Nephron (organoid): ENCODE measurements at regions not wholly inside any gene's neighbourhood (a gene's known extent, or its start where the extent isn't known, plus 50 kb on each side); places are given as distances from the start of the nearest gene placed in this dataset.

Experiments
- H3K27ac Mint-ChIP-seq, 3 experiments: 2 replicates each; pipeline ENCODE4 v1.8.0; 2020; ENCODE audit warnings: mixed read lengths in 3 of 3, mild to moderate bottlenecking in 2 of 3, moderate library complexity in 1 of 3
- H3K27me3 Mint-ChIP-seq: 2 replicates; pipeline ENCODE4 v1.8.0; 2021; ENCODE audit warnings: low read depth, mild to moderate bottlenecking, moderate library complexity, mixed read lengths
- H3K36me3 Mint-ChIP-seq: 2 replicates; pipeline ENCODE4 v1.8.0; 2020; ENCODE audit warnings: low read depth, mixed read lengths
- H3K4me1 Mint-ChIP-seq: 2 replicates; pipeline ENCODE4 v1.8.0; 2020; ENCODE audit warnings: mixed read lengths
- H3K4me3 Mint-ChIP-seq, 3 experiments: 2 replicates each; pipeline ENCODE4 v1.8.0; 2020; ENCODE audit warnings: mild to moderate bottlenecking in 3 of 3, mixed read lengths in 3 of 3, moderate library complexity in 2 of 3
- H3K9me3 Mint-ChIP-seq: 2 replicates; pipeline ENCODE4 v1.8.0; 2020; ENCODE audit warnings: mixed read lengths
- CTCF ChIP-seq, 3 experiments: fragments of 200-600 bp; sonication (generic); IDR thresholded peaks; one replicate each; pipeline ENCODE4 v1.5.0; 2021; ENCODE audit warnings: antibody characterized with exemption in 3 of 3; ENCODE audit not compliant: unreplicated experiment in 3 of 3

GRCh38 chr7:18133921-18134320 is 106.3 kb upstream of the PRPS1L1 start:
- no peak overlapping the region for H3K4me3 Mint-ChIP-seq
- H3K36me3 Mint-ChIP-seq: no peaks in the 10 kb centered on the region
- peaks cover 8% of the 10 kb centered on the region for H3K4me1 Mint-ChIP-seq
- no peak overlapping the region for H3K27ac Mint-ChIP-seq
- H3K27me3 Mint-ChIP-seq: peaks cover 5% of the 10 kb centered on the region
- no peaks in the 10 kb centered on the region for H3K9me3 Mint-ChIP-seq
- TF ChIP-seq CTCF (IDR thresholded peaks at IDR 0.05; ENCODE audit: unreplicated experiment in 3 of 3): no peak

- H3K27ac Mint-ChIP-seq: no peak overlapping the region
- H3K27me3 Mint-ChIP-seq: no peaks in the 10 kb centered on the region
- no peaks in the 10 kb centered on the region for H3K9me3 Mint-ChIP-seq
- TF ChIP-seq CTCF (IDR thresholded peaks at IDR 0.05; ENCODE audit: unreplicated experiment in 3 of 3): no peak
- H3K4me1 Mint-ChIP-seq: no peaks in the 10 kb centered on the region
- no peak overlapping the region for H3K4me3 Mint-ChIP-seq
- H3K36me3 Mint-ChIP-seq: no peaks in the 10 kb centered on the region
These were observed 113.3 kb upstream of the PRPS1L1 start for GRCh38 chr7:18140943-18141342.

- Mint-ChIP-seq H3K4me1 (no peaks in the 10 kb centered on the region), H3K27ac (no peak overlapping the region), H3K9me3 (no peaks in the 10 kb centered on the region), H3K4me3 (no peak overlapping the region), H3K27me3 (no peaks in the 10 kb centered on the region), H3K36me3 (no peaks in the 10 kb centered on the region)
- TF ChIP-seq CTCF (IDR thresholded peaks at IDR 0.05; ENCODE audit: unreplicated experiment in 3 of 3): no peak
These were observed 116.5 kb upstream of the PRPS1L1 start for GRCh38 chr7:18144166-18144565.

- Mint-ChIP-seq H3K4me3 (no peak overlapping the region), H3K9me3 (no peaks in the 10 kb centered on the region), H3K36me3 (no peaks in the 10 kb centered on the region), H3K4me1 (no peaks in the 10 kb centered on the region), H3K27me3 (no peaks in the 10 kb centered on the region), H3K27ac (no peak overlapping the region)
- TF ChIP-seq CTCF (IDR thresholded peaks at IDR 0.05; ENCODE audit: unreplicated experiment in 3 of 3): no peak
These were observed 117.5 kb upstream of the PRPS1L1 start for GRCh38 chr7:18145160-18145559.

GRCh38 chr7:18151422-18151821 is 123.8 kb upstream of the PRPS1L1 start:
- Mint-ChIP-seq H3K9me3 (no peaks in the 10 kb centered on the region), H3K36me3 (no peaks in the 10 kb centered on the region), H3K27me3 (no peaks in the 10 kb centered on the region), H3K4me3 (no peak overlapping the region), H3K4me1 (peaks cover 3% of the 10 kb centered on the region), H3K27ac (no peak overlapping the region)
- no peak for TF ChIP-seq CTCF (IDR thresholded peaks at IDR 0.05; ENCODE audit: unreplicated experiment in 3 of 3)

GRCh38 chr7:18153183-18153748 is 125.6 kb upstream of the PRPS1L1 start:
- H3K27ac Mint-ChIP-seq: no peak overlapping the region
- H3K36me3 Mint-ChIP-seq: no peaks in the 10 kb centered on the region
- no peak for TF ChIP-seq CTCF (IDR thresholded peaks at IDR 0.05; ENCODE audit: unreplicated experiment in 3 of 3)
- H3K27me3 Mint-ChIP-seq: no peaks in the 10 kb centered on the region
- no peaks in the 10 kb centered on the region for H3K9me3 Mint-ChIP-seq
- no peak overlapping the region for H3K4me3 Mint-ChIP-seq
- H3K4me1 Mint-ChIP-seq: peaks cover 3% of the 10 kb centered on the region
